Rectal smooth muscle tissue (tissue), 1 donor: ENCODE measurements at regions not wholly inside any gene's neighbourhood (a gene's known extent, or its start where the extent isn't known, plus 50 kb on each side); places are given as distances from the start of the nearest gene placed in this dataset.
"Not testable (repeated sequence)": the region's sequence is repeated elsewhere in the genome, so short reads cannot be mapped to it uniquely, and the experiment has no call there.

ENCODE experiments used
- H3K27ac ChIP-seq: one replicate; pipeline ENCODE4 v1.7.0; 2013; ENCODE audit warnings: low read depth, low read length, inconsistent platforms
- H3K27me3 ChIP-seq: one replicate; pipeline ENCODE4 v1.7.0; 2013; ENCODE audit warnings: low read length; ENCODE audit not compliant: control insufficient read depth, insufficient read depth
- H3K36me3 ChIP-seq: one replicate; pipeline ENCODE4 v1.7.0; 2013; ENCODE audit warnings: low read length; ENCODE audit not compliant: control insufficient read depth, insufficient read depth
- H3K4me1 ChIP-seq: one replicate; pipeline ENCODE4 v1.7.0; 2013; ENCODE audit warnings: low read length; ENCODE audit not compliant: control insufficient read depth, insufficient read depth
- H3K4me3 ChIP-seq: one replicate; pipeline ENCODE4 v1.7.0; 2013; ENCODE audit warnings: low read length
- H3K9ac ChIP-seq: one replicate; pipeline ENCODE4 v1.7.0; 2013; ENCODE audit warnings: low read length

DNA sequence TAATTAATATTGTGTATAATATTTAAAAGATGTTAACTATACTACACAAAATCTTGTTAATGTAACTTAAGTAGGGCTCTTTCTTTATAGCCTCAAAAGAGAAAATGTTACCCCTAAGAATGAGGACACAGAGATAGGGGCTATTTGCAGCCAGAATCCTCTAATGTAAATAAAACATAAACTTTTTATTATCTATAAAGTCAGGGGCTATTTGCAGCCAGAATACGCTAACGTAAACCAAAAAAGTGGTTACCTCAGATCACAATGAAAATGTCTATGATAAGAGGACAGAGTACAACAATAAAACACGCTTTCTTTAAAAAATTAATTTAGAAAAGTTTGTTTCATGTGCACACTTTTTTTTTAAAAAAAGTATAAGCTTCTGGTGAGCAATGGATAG is 229.9 kb upstream of the PITX2 start:
- H3K36me3 ChIP-seq = no peaks in the 10 kb centered on the region
- no peak overlapping the region for H3K9ac ChIP-seq
- H3K4me3 ChIP-seq = no peak overlapping the region
- H3K4me1 ChIP-seq = no peaks in the 10 kb centered on the region
- no peak overlapping the region for H3K27ac ChIP-seq
- H3K27me3 ChIP-seq = no peaks in the 10 kb centered on the region

DNA sequence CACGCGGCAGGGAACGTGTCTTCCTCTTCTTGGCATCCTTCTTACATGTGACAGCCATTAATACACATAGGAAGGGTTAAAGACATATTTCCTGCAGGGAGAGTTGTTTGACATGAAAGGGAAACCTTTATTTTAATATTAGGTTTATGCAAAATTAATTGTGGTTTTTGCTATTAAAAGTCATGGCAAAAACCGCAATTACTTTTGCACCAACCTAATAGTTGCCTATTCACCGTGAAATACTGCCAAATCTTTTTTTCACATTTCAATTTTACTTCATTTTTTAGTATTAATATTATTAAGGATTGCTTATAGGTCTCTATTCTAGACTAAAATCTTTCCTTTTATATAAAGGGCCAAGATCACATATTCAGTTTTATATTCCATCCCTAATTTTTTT is 230.4 kb upstream of the PITX2 start:
- no peaks in the 10 kb centered on the region for H3K4me1 ChIP-seq
- H3K27me3 ChIP-seq = no peaks in the 10 kb centered on the region
- H3K27ac ChIP-seq = no peak overlapping the region
- no peak overlapping the region for H3K9ac ChIP-seq
- no peaks in the 10 kb centered on the region for H3K36me3 ChIP-seq
- no peak overlapping the region for H3K4me3 ChIP-seq

DNA sequence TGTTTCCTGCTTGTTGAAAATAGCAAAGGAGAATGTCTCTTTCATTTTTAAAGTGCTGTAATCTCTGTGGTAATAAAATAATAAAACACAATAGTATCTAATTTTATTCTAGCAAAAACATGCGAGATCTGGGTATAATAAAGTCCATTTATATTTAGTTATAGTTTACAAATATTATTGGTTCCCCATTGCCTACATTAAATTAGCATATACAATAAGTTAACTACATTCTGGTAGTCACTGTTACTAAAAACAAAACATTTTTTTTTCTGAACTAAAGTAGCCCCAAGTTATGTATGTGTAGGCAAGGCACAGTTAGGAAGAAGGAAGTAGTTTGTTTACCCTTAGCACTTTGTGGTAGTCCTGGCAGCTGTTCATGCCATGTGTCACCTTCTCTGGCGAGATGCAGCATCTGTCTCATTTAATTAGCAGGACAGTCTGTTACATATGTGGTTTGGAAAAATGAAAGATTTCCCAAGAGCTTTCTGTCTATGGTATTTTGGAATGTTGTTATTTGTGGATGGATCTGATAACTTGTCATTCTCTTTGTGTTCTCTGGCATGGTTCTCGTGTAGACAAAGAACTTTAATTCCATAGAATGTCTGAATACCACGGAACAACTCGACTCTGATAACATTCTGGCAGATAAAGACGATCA is 231.3 kb upstream of the PITX2 start:
- Histone ChIP-seq H3K4me3 (no peak overlapping the region), H3K27me3 (no peaks in the 10 kb centered on the region), H3K4me1 (no peaks in the 10 kb centered on the region), H3K36me3 (no peaks in the 10 kb centered on the region), H3K27ac (no peak overlapping the region), H3K9ac (no peak overlapping the region)

DNA sequence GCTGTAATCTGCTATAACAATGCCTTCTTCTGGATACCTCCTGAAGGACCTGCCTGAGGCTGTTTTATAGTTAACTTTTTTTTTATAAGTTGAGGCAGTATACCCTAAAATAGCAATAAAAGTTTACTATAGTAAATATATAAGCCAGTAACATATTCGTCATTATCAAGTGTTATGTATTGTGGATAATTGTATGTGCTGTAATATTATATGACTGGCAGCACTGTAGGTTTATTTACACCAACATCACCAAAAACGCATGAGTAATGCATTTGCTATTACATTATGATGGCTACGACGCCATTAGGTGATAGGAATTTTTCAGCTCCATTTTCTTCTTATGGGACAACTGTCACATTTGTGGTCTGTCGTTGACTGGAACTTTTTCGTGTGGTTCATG is 237.2 kb upstream of the PITX2 start:
- Histone ChIP-seq H3K9ac (no peak overlapping the region), H3K4me3 (no peak overlapping the region), H3K4me1 (no peaks in the 10 kb centered on the region), H3K27ac (no peak overlapping the region), H3K27me3 (no peaks in the 10 kb centered on the region), H3K36me3 (no peaks in the 10 kb centered on the region)

DNA sequence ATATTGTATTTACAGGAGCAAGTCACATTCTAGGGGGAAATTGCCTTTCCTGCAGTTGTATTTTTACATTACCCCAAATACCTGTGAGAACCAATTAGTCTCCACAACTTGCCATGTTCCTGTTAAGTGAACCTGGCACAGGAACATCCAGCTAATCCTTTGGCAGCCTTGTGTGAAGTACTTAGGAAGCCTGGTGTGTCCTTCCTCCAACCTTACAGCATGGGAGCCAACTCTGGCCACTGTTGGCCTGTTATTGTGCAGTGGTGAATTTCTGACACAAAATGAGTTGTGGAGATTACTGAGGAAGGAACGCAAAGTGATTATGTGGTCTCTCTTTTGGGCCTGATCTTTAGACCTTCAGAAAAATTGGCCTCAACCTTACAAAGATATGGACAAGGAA is 238.0 kb upstream of the PITX2 start:
- Histone ChIP-seq H3K27ac (no peak overlapping the region), H3K36me3 (no peaks in the 10 kb centered on the region), H3K27me3 (no peaks in the 10 kb centered on the region), H3K4me1 (no peaks in the 10 kb centered on the region), H3K9ac (no peak overlapping the region), H3K4me3 (no peak overlapping the region)

DNA sequence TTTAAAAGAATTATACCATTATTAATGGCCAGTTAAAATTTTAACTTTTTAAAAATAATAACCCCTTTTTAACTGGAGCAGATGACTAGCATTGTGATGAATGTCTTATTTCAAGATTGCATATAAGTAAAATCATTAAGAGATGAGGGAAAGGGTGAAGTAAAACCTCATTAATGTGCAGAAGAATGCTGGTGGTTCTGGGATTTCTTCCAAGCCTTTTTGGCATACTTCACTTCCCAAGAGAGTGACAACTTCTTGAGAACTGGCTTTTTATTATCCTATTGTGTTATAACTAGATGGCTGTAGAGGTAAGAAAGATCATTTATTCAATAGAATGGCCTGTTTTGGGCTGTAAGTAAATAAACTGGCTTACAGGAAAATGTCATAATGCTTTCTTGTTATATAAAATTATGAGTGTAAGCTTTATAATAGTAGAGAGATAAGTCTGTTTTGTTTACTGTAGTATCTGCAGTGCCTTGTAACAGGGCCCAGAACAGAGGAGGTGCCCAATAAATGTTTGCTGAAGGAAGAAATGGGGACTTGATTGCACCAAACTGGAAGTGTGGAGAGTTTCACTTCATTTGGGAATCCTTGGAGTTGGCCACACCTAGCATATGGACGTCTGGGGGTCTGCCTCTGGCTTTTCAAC is 242.9 kb upstream of the PITX2 start:
- no peak overlapping the region for H3K27ac ChIP-seq
- no peaks in the 10 kb centered on the region for H3K4me1 ChIP-seq
- H3K4me3 ChIP-seq = no peak overlapping the region
- H3K36me3 ChIP-seq = no peaks in the 10 kb centered on the region
- no peaks in the 10 kb centered on the region for H3K27me3 ChIP-seq
- no peak overlapping the region for H3K9ac ChIP-seq

DNA sequence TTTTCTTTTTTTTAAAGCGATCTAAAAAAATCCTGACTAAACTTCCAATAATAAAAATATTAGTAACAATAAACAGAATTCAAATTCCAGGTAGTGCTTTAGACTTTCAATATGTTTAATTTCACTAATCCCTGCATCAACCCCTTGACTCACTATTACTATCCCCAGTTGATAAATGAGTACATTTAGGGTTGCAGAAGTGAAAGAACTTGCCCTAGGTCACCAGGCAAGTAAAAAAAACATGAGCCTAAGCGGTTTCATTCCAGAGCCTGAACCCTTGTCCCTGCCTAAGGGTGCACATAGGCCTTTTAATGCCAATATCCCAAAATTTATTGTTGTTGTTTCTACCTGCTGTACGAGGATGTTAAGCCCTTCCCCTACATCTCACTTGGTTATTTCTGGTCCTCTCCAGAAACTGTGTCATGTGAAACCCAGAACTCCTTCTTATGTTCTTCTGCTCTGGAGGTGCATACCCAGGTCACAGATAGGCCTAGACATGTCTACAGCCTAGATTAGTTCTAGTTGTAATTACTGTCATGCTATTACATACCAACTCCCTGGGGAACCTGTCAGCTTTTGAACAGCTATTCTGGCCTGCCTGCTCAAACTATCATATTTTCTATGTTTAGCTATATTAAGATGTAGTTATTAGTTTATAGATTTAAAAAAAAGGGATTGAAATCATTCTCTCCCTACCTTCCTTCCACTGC is 244.5 kb upstream of the PITX2 start:
- no peak overlapping the region for H3K27ac ChIP-seq

DNA sequence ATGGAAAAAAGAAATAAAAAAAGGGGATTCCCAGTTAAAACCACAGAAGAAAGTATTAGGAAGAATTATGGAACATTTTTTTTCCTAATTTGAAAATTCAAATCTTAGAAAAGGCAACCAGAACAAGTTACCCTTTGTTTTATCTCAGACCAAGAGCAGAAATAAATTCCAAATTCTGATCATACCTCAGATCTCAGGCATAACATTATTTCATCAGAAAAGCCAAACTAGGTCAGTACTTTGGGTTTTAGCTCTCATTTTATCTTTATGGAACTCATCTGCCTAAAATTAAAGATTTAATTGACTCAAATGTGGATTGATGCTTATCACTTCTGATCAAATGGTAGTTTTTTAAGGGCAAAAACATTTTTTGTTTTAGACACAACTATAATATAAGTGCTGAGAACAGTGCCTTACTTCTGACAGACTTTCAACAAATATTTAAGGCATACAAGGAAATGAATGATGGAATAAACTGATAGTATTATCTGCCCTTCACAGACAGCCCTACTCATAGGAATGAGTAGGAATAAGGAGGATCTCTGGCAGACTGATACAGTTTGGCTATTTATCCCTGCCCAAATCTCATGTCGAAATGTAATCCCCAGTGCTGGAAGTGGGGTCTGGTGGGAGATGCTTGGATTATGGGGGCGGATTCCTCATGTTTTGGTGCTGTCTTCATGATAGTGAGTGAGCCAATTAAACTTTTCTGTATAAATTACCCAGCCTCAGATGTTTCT is 245.3 kb upstream of the PITX2 start:
- no peaks in the 10 kb centered on the region for H3K4me1 ChIP-seq
- no peaks in the 10 kb centered on the region for H3K36me3 ChIP-seq
- no peaks in the 10 kb centered on the region for H3K27me3 ChIP-seq
- H3K4me3 ChIP-seq = no peak overlapping the region
- no peak overlapping the region for H3K27ac ChIP-seq
- H3K9ac ChIP-seq = no peak overlapping the region

More for the DNA sequence above, 244.5 kb upstream of the PITX2 start:
- Histone ChIP-seq H3K4me1 (no peaks in the 10 kb centered on the region), H3K27me3 (no peaks in the 10 kb centered on the region), H3K36me3 (no peaks in the 10 kb centered on the region), H3K4me3 (no peak overlapping the region), H3K9ac (no peak overlapping the region)

DNA sequence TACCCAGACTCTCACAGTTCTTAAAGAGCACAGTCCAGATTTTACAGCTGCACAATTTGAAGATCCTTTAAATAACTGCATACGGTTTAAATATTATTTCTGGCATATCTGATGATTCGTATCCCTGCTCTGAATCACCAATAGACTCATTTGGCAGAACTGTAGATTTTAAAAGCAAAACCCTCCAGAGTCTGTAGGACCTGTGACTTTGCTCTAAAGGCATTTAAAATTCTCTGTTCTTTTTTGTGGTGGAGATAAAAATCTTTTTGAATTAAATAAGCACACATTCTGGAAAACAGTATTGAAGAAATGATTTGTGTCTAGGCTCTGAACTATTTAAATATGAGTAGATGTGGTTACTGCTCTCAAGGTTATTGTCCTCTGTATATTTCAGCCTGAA is 246.2 kb upstream of the PITX2 start:
- Histone ChIP-seq H3K27ac (no peak overlapping the region), H3K9ac (no peak overlapping the region), H3K27me3 (no peaks in the 10 kb centered on the region), H3K4me1 (no peaks in the 10 kb centered on the region), H3K4me3 (no peak overlapping the region), H3K36me3 (no peaks in the 10 kb centered on the region)

DNA sequence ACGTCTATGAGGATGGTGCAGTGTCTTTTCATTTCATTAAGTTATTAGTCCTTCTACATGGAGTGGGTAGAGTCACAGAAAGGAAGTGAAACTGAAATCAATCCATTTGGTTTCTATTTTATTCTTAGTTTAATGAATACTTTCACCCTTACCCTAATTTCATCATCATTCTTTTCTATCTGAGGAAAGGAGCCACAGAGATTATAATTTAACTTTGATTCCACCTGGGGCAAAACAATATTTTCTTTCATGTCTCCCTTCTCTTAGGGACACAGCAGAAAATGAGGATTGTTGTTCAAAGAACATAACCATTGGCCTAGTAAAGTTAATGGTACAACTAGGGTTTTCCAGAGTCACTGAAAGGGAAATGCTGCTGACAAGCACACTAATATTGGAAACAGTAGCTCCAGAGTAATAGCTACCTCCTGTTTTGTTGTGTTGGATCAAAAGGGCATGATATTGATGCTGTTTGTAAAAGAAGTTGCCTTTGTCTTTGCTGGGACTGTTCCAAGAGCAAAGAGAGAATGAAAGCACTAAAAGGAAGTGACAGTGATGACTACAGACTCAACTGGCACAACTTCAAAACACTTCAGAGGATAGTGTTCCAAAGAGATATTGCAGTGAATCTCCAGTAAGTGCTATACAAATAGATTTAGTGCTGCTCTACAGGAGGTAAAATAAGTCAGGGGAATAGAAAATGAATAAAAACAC is 247.1 kb upstream of the PITX2 start:
- H3K4me1 ChIP-seq = no peaks in the 10 kb centered on the region
- no peak overlapping the region for H3K9ac ChIP-seq
- H3K27me3 ChIP-seq = no peaks in the 10 kb centered on the region
- H3K4me3 ChIP-seq = no peak overlapping the region
- H3K36me3 ChIP-seq = no peaks in the 10 kb centered on the region
- H3K27ac ChIP-seq = no peak overlapping the region

DNA sequence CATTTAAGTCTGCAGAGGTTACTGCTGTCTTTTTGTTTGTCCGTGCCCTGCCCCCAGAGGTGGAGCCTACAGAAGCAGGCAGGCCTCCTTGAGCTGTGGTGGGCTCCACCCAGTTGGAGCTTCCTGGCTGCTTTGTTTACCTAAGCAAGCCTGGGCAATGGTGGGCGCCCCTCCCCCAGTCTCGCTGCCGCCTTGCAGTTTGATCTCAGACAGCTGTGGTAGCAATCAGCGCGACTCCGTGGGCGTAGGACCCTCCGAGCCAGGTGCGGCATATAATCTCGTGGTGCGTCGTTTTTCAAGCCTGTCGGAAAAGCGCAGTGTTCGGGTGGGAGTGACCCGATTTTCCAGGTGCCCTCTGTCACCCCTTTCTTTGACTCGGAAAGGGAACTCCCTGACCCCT is 253.3 kb upstream of the PITX2 start:
- not testable (repeated sequence) for H3K27ac ChIP-seq, H3K27me3 ChIP-seq, H3K9ac ChIP-seq, H3K36me3 ChIP-seq, H3K4me3 ChIP-seq, H3K4me1 ChIP-seq

DNA sequence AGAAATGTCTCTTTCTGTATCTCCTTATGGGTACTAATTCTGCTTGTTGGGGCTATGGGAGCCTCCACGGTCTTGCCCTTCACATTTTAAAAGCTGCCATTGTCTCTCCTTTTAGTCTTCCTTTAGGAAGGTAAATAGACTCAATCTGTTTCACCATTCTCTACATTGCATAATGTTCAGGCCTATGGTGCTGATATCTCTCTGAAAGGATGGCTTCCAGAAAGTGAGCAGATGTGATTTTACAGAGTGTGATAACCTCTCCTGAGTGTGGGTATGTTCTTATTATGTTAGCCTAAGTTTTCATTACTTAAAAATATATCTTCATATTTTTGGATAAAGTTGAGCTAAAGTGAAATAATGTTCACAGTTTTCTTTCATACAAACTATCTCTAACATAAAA is 254.0 kb upstream of the PITX2 start:
- Histone ChIP-seq H3K9ac (no peak overlapping the region), H3K36me3 (no peaks in the 10 kb centered on the region), H3K27ac (no peak overlapping the region), H3K4me3 (no peak overlapping the region), H3K27me3 (no peaks in the 10 kb centered on the region), H3K4me1 (no peaks in the 10 kb centered on the region)
